KMS-11 (cell line): ENCODE measurements at regions not wholly inside any gene's neighbourhood (a gene's known extent, or its start where the extent isn't known, plus 50 kb on each side); places are given as distances from the start of the nearest gene placed in this dataset.
"Not testable (repeated sequence)": the region's sequence is repeated elsewhere in the genome, so short reads cannot be mapped to it uniquely, and the experiment has no call there.

Experiments
- H2AFZ ChIP-seq: fragments of 200-600 bp; sonication (generic); 2 replicates; pipeline ENCODE4 v1.6.1; 2016; ENCODE audit warnings: antibody characterized with exemption, mixed run types, low read depth
- H3K27ac ChIP-seq: fragments of 200-600 bp; sonication (generic); 2 replicates; pipeline ENCODE4 v1.6.1; 2016; ENCODE audit warnings: mild to moderate bottlenecking, mixed run types
- H3K27me3 ChIP-seq: fragments of 200-600 bp; sonication (generic); 2 replicates; pipeline ENCODE4 v1.6.1; 2017; ENCODE audit warnings: mild to moderate bottlenecking, low read depth, mixed run types, moderate library complexity; ENCODE audit not compliant: insufficient read depth
- H3K36me3 ChIP-seq: fragments of 200-600 bp; sonication (generic); 2 replicates; pipeline ENCODE4 v1.6.1; 2017; ENCODE audit warnings: mild to moderate bottlenecking, mixed run types; ENCODE audit not compliant: insufficient read depth
- H3K4me1 ChIP-seq: fragments of 200-600 bp; sonication (generic); 2 replicates; pipeline ENCODE4 v1.6.1; 2016; ENCODE audit warnings: mild to moderate bottlenecking, low read depth, mixed run types; ENCODE audit not compliant: poor library complexity, severe bottlenecking
- H3K4me2 ChIP-seq: fragments of 200-600 bp; sonication (generic); 2 replicates; pipeline ENCODE4 v1.7.0; 2016; ENCODE audit warnings: mild to moderate bottlenecking, mixed run types
- H3K4me3 ChIP-seq: fragments of 200-600 bp; sonication (generic); IDR thresholded peaks from 2 replicates; pipeline ENCODE4 v1.6.1; 2017; ENCODE audit warnings: low read depth, low read length, mixed read lengths; ENCODE audit not compliant: insufficient read depth
- H3K79me2 ChIP-seq: fragments of 200-600 bp; sonication (generic); 2 replicates; pipeline ENCODE4 v1.6.1; 2016; ENCODE audit warnings: low read depth, mixed run types; ENCODE audit not compliant: insufficient read depth
- H3K9ac ChIP-seq: fragments of 200-600 bp; sonication (generic); 2 replicates; pipeline ENCODE4 v1.6.1; 2016; ENCODE audit warnings: mild to moderate bottlenecking, mixed run types
- H4K20me1 ChIP-seq: fragments of 200-600 bp; sonication (generic); 2 replicates; pipeline ENCODE4 v1.6.1; 2016; ENCODE audit warnings: mild to moderate bottlenecking, mixed run types; ENCODE audit not compliant: insufficient read depth
- CTCF ChIP-seq: fragments of 200-600 bp; sonication (generic); conservative IDR thresholded peaks from 2 replicates; pipeline ENCODE4 v1.6.1; 2017; ENCODE audit warnings: low read depth, mild to moderate bottlenecking, antibody characterized with exemption, low read length, moderate library complexity, mixed read lengths

- Histone ChIP-seq H3K27ac (no peak overlapping the region), H3K4me3 (no peak overlapping the region), H3K36me3 (no peaks in the 10 kb centered on the region), H2AFZ (no peak overlapping the region), H3K4me1 (no peaks in the 10 kb centered on the region), H3K79me2 (no peaks in the 10 kb centered on the region), H3K27me3 (no peaks in the 10 kb centered on the region), H4K20me1 (no peaks in the 10 kb centered on the region), H3K4me2 (no peak overlapping the region), H3K9ac (no peak overlapping the region)
- TF ChIP-seq CTCF, result no peak
Observed at GRCh38 chr12:102314821-102315220, 117.2 kb upstream of the PMCH start.

- not testable (repeated sequence) for H3K4me3 ChIP-seq, H3K36me3 ChIP-seq
Observed at GRCh38 chr12:102313116-102313971, 115.7 kb upstream of the PMCH start.

GRCh38 chr12:102305486-102305885 is 107.9 kb upstream of the PMCH start:
- no peaks in the 10 kb centered on the region for H3K36me3 ChIP-seq
- H3K27me3 ChIP-seq, result no peaks in the 10 kb centered on the region
- H3K27ac ChIP-seq, result no peak overlapping the region
- H3K4me3 ChIP-seq, result no peak overlapping the region
- TF ChIP-seq CTCF, result no peak
- H3K4me2 ChIP-seq, result no peak overlapping the region
- no peak overlapping the region for H2AFZ ChIP-seq
- no peak overlapping the region for H3K9ac ChIP-seq
- H3K4me1 ChIP-seq, result peaks cover 20% of the 10 kb centered on the region
- H4K20me1 ChIP-seq, result no peaks in the 10 kb centered on the region
- H3K79me2 ChIP-seq, result no peaks in the 10 kb centered on the region

More at GRCh38 chr12:102313116-102313971, 115.7 kb upstream of the PMCH start:
- H3K9ac ChIP-seq, H3K27me3 ChIP-seq, H3K27ac ChIP-seq, H4K20me1 ChIP-seq, H3K4me2 ChIP-seq, H3K79me2 ChIP-seq, H3K4me1 ChIP-seq, H2AFZ ChIP-seq: not testable (repeated sequence)

GRCh38 chr12:102304667-102305066 is 107.0 kb upstream of the PMCH start:
- H4K20me1 ChIP-seq, H2AFZ ChIP-seq, H3K9ac ChIP-seq, H3K4me3 ChIP-seq, H3K4me2 ChIP-seq, H3K27ac ChIP-seq, H3K36me3 ChIP-seq, H3K79me2 ChIP-seq, H3K27me3 ChIP-seq: not testable (repeated sequence)
- H3K4me1 ChIP-seq, result peaks cover 20% of the 10 kb centered on the region

- Histone ChIP-seq H2AFZ (no peak overlapping the region), H3K4me2 (no peak overlapping the region), H3K27me3 (no peaks in the 10 kb centered on the region), H3K9ac (no peak overlapping the region), H3K4me1 (peaks cover 20% of the 10 kb centered on the region), H4K20me1 (no peaks in the 10 kb centered on the region), H3K4me3 (no peak overlapping the region), H3K36me3 (no peaks in the 10 kb centered on the region), H3K79me2 (no peaks in the 10 kb centered on the region), H3K27ac (no peak overlapping the region)
- no peak for TF ChIP-seq CTCF
Observed at GRCh38 chr12:102302553-102302952, 104.9 kb upstream of the PMCH start.
